Lower leg skin (tissue), 4 donors: ENCODE measurements at regions not wholly inside any gene's neighbourhood (a gene's known extent, or its start where the extent isn't known, plus 50 kb on each side); places are given as distances from the start of the nearest gene placed in this dataset.

ENCODE experiments used
- DNase-seq, 2 donors: peaks; one replicate each; pipeline ENCODE4 v3.0.0-alpha.2; 2019; ENCODE audit warnings: low spot score in 2 of 2
- H3K4me3 ChIP-seq: fragments of 200-600 bp; sonication (generic); 2 replicates; pipeline ENCODE4 v1.5.1; 2017; ENCODE audit warnings: mild to moderate bottlenecking, low read depth; ENCODE audit not compliant: poor library complexity, severe bottlenecking
- POLR2A ChIP-seq, 2 donors: fragments of 450-650 bp; IDR thresholded peaks; one replicate each; pipeline ENCODE4 v1.6.1; 2016 to 2017; ENCODE audit warnings: antibody characterized with exemption in 2 of 2, mild to moderate bottlenecking in 1 of 2, moderate library complexity in 1 of 2
- WGBS, 2 donors: methylation state at CpG; one replicate each; pipeline ENCODE4 v1.1.5; 2018; 5-methylcytosine and 5-hydroxymethylcytosine counted together
- intact Hi-C: fragments of 100-400 bp; cut with DNase I; formaldehyde crosslinking; loops from one replicate; pipeline ENCODE4 v1.15.0; 2023; ENCODE audit warnings: low total_unique reads
- TF ChIP-seq, protein P1 (sequence below), 3 donors: fragments of 450-650 bp; IDR thresholded peaks; one replicate each; pipeline ENCODE4 v1.5.1; 2016; ENCODE audit warnings: antibody characterized with exemption in 3 of 3, mild to moderate bottlenecking in 3 of 3, moderate library complexity in 2 of 3

GRCh38 chr13:79160818-79161217 is 245.2 kb downstream of the RBM26 start:
- DNase-seq, result no peak
- no peak overlapping the region for H3K4me3 ChIP-seq
- intact Hi-C loops, result no loop called here
- TF ChIP-seq, protein P1, sequence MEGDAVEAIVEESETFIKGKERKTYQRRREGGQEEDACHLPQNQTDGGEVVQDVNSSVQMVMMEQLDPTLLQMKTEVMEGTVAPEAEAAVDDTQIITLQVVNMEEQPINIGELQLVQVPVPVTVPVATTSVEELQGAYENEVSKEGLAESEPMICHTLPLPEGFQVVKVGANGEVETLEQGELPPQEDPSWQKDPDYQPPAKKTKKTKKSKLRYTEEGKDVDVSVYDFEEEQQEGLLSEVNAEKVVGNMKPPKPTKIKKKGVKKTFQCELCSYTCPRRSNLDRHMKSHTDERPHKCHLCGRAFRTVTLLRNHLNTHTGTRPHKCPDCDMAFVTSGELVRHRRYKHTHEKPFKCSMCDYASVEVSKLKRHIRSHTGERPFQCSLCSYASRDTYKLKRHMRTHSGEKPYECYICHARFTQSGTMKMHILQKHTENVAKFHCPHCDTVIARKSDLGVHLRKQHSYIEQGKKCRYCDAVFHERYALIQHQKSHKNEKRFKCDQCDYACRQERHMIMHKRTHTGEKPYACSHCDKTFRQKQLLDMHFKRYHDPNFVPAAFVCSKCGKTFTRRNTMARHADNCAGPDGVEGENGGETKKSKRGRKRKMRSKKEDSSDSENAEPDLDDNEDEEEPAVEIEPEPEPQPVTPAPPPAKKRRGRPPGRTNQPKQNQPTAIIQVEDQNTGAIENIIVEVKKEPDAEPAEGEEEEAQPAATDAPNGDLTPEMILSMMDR (IDR thresholded peaks at IDR 0.05), result no peak
- no peak for TF ChIP-seq POLR2A (IDR thresholded peaks at IDR 0.05)

DNA sequence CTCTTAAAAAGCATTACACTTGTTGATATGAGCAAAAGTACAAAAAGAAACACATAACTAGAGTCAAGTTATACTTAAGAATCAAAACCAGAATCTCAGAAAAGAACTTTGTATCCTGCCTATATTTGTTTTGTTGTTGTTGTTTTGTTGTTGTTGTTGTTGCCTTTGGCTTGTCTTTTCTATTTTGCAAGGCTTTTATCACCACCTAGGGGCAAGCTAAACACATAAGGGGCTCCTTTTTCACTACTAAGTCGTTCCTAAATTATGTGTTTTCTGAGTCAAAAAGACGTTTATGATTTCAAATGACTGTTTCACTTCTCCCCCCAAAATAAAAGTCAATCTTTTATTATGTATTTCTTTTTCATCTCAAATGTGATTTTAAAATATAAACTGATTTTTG is 250.2 kb downstream of the RBM26 start:
- intact Hi-C loops, result no loop called here

GRCh38 chr13:79149210-79149609 is 256.8 kb downstream of the RBM26 start:
- intact Hi-C loops, result no loop called here
- H3K4me3 ChIP-seq, result no peak overlapping the region
- DNase-seq, result no peak
- WGBS, 2 donors, result 72 to 79% methylated on average over 1 of the region's 1 CpG
- no peak for TF ChIP-seq POLR2A (IDR thresholded peaks at IDR 0.05)
- TF ChIP-seq, protein P1 (IDR thresholded peaks at IDR 0.05), result no peak

More for the DNA sequence above, 250.2 kb downstream of the RBM26 start:
- no peak overlapping the region for H3K4me3 ChIP-seq
- no peak for DNase-seq
- WGBS, 2 donors, result 17 to 18% methylated on average over 2 of the region's 2 CpGs
- no peak for TF ChIP-seq POLR2A (IDR thresholded peaks at IDR 0.05)
- TF ChIP-seq, protein P1 (IDR thresholded peaks at IDR 0.05), result no peak

DNA sequence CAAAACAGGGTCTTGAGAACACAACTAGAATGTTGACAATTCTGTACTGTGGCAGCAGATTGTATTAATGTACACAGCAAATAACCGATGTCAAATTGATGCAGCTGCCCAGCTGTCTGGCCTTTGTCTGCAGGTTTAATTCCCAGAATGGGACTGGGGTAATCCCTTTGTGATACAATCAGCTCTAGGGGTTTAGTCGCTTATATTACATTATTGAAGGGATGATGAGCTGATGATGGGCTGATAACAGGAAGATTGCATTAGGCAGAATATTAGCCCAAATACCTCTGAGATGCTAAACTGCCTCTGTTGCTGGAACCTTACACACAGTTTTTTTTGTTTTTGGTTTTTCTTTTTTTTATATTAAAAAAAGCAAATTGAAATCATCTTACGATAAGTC is 265.0 kb downstream of the RBM26 start:
- TF ChIP-seq, protein P1 (IDR thresholded peaks at IDR 0.05), result no peak
- no peak for TF ChIP-seq POLR2A (IDR thresholded peaks at IDR 0.05)
- no peak for DNase-seq
- WGBS, 2 donors, result 79 to 84% methylated on average over 3 of the region's 3 CpGs
- intact Hi-C loops, result no loop called here
- no peak overlapping the region for H3K4me3 ChIP-seq

DNA sequence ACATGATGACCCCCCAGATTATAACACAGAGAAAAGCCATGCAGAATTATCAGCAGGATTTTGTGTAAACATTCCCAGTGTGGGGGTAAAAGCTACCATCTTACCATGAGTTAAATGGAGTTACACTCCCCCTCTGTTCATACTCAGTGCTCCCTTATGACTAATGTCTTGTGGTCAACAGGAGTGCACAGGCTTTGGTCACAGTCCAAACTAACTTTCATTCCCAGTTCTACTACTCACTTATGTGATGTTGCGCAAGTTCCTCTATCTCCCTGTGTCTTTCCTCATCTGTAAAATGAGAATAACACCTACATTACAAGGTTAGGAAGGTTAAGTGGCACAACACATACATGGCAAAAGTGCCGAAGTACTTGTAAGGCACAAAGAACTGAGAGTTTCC is 277.9 kb downstream of the RBM26 start:
- intact Hi-C loops, result no loop called here
- no peak overlapping the region for H3K4me3 ChIP-seq
- DNase-seq, result no peak
- WGBS, 2 donors, result 88 to 94% methylated on average over 2 of the region's 2 CpGs
- no peak for TF ChIP-seq POLR2A (IDR thresholded peaks at IDR 0.05)
- TF ChIP-seq, protein P1 (IDR thresholded peaks at IDR 0.05), result no peak

DNA sequence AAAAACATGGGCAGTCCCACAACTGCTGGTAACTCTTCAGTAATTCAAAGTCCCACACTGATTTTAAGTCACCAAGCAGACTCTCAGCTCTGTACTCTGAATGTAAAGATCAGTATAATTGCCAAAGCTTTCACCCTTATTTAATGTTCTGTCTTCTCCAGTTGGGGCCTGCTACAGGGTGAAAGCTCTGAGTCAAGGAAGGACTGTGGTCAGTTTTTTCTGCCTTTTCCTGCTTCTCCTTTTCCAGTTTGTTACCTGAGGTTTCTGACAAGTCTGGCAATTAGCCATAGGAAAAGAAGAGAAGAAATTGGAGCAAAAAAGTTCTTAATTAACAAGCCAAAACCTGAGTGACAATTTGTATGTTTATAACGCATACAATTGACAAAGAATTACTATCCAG is 279.3 kb downstream of the RBM26 start:
- intact Hi-C loops, result no loop called here
- 83 to 90% methylated on average over 1 of the region's 1 CpG for WGBS, 2 donors
- no peak for DNase-seq
- no peak overlapping the region for H3K4me3 ChIP-seq
- TF ChIP-seq, protein P1 (IDR thresholded peaks at IDR 0.05), result no peak
- TF ChIP-seq POLR2A (IDR thresholded peaks at IDR 0.05), result no peak
